HG03108 (cell line): ENCODE measurements at regions not wholly inside any gene's neighbourhood (a gene's known extent, or its start where the extent isn't known, plus 50 kb on each side); places are given as distances from the start of the nearest gene placed in this dataset.

Experiments
- ATAC-seq: cut with Tn5 transposase; IDR thresholded peaks from one replicate; pipeline ENCODE4 v1.9.1; 2021; ENCODE audit warnings: moderate library complexity; ENCODE audit not compliant: unreplicated experiment

DNA sequence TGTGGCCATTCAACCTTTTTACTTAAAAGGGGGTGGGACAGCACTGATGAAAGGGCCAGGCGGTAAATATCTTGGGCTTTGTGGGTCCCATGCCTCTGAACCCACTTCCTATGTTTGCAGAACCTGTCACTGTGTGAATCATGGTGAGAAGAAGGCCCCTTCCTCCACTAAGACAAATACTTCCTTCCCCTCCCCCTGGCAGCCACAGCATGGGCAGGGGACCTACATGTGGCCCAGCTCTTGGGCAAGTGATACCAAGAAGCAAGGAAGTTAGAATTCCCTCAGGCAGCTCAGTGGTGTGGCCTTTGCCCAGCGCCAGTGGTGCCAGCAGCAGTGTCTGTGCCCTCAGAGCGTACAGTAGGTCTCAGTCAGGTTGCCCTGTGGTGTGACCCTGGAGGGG is 168.6 kb downstream of the TRIM33 start:
- no peak for ATAC-seq

DNA sequence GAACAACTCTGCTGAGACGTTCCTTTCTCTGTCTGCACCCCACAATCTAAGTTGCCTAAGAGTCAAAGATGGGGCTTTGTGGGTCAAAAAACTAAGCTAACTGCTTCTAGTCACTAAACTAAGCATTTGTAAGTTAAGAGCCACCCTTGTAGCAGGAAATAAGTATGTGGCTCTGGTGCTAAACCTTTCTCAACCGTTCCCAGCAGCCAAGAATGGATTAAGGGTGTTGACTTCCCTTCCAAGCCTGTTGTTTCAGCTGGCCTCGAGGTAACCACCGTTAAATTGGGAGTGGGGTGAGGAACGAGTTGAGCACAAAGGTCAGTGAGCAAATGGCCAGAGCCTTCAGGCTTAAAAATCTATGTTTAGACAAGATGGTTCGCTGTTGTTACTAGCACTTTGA is 169.1 kb downstream of the TRIM33 start:
- no peak for ATAC-seq

GRCh38 chr1:114341299-114341698 is 169.7 kb downstream of the TRIM33 start:
- ATAC-seq: no peak

DNA sequence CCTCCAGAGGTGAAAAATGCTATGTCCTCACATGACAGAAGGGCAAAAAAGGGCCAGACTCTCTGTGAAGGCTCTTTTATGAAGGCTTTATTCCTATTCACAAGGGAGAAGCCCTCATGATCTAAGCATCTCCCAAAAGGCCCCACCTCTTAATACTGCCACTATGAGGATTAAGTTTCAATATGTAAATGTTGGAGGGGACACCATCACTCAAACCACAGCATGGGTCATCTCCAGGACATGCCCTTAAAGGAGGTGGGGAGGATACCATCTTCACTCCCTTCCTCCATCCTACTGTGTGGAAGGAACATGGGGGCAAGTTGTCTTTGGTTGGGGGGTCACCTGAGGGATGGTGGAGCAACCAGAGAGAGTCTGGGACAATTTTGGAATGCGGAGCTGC is 170.1 kb downstream of the TRIM33 start:
- ATAC-seq: no peak

DNA sequence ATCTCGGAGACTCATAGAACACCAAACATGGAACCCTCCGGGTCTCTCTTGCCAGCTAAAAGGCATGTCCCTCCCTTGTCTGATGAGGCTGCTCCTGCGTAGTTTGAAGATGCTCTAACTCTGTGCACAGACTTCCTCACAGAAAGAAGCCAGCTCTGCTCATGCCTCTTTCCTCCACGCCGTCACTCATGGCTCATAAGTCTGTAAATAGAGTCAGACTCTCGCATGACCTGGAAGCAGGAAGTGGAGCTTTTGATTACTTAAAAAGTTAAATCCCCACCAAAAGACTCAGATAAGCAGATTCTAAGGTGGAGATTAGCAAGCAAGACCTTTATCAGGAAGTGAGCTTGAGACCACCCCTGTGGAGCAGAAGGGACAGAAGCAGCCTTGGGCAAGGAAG is 171.6 kb downstream of the TRIM33 start:
- no peak for ATAC-seq

- no peak for ATAC-seq
These were observed 172.7 kb downstream of the TRIM33 start for GRCh38 chr1:114338191-114338890.

DNA sequence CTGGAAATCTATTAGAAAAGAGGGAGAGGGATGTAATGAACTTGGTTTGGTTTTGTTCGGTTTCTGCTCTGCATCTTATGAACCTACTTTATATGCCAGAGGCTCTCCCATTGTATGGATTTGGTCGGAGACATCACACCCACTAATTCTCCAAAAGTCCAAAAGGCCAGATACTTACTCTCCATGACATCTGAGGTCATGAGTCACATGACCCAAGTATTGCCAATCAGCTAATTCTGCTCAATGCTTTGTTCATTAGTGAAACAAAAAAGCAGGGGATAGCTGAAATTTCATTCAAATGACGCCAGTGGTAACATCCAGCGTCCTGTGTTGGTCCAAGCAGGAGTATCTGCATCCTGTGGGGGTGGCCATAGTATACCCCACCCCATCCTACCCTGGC is 173.6 kb downstream of the TRIM33 start:
- ATAC-seq: no peak

- no peak for ATAC-seq
These were observed 174.6 kb downstream of the TRIM33 start for GRCh38 chr1:114336360-114336759.

- no peak for ATAC-seq
These were observed 175.7 kb downstream of the TRIM33 start for GRCh38 chr1:114335273-114335672.

GRCh38 chr1:114334297-114334696 is 176.7 kb downstream of the TRIM33 start:
- no peak for ATAC-seq

GRCh38 chr1:114333690-114334089 is 177.3 kb downstream of the TRIM33 start:
- no peak for ATAC-seq

GRCh38 chr1:114331936-114332335 is 178.3 kb upstream of the SYT6 start:
- ATAC-seq: no peak

DNA sequence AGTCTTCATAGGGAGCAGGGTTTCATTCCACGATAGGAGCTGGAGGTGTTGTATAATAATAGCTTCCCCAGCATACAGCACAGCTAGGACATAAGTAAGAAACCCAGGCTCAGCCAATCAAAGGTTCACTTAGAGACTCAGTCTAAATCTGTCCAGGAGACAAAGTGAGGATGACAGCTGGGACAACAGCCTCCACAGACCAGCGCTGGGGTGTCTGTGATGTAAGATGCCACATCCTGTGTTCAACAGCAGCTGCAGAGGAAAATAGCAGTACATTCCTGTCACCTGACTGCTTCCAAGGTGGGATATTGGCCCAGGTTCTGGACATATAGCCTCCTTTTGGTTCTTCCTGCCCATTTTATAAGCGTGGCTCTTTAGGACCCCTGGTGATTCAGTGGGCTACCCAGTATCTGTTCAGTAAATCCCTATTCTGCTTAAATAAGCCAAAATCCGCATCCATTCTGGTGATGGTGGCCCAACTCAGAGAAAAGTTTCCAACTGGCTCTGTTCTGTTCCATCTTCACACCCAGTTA is 176.8 kb upstream of the SYT6 start:
- ATAC-seq: no peak

- no peak for ATAC-seq
These were observed 174.8 kb upstream of the SYT6 start for GRCh38 chr1:114328361-114328904.

DNA sequence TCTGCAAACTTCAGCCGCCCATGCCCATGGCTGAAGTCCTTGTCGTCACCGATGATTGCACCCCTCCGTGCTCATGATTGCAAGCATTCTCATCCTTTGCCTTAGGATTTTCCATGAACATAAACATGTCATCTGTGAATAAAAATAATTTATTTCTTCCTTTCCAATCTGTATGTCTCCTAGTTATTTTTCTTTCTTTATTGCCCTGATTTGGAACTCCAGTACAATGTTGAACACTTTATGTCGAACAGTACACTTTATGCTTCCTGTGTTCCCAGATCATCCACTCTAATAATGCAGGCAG is 170.9 kb upstream of the SYT6 start:
- no peak for ATAC-seq

GRCh38 chr1:114323959-114324661 is 170.4 kb upstream of the SYT6 start:
- no peak for ATAC-seq

DNA sequence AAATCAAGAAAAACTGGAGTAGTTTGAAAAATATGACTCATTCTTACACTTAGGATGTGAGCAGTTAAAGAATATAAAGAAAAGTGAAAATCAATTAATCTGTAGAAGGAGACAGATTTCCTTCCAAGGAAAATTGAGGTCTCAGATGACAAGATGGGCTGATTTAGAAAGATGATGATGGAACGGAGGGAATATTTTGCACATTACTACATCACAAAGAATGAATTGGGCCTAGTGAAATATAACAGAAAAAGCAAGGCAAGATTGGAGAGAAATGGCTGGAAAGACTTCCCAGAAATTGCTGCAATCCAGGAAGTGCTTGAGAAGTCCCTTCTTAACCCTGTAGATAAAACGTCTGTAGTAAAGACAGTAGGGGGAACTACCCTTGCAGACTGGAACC is 169.1 kb upstream of the SYT6 start:
- no peak for ATAC-seq

GRCh38 chr1:114322207-114322606 is 168.5 kb upstream of the SYT6 start:
- ATAC-seq: no peak

- ATAC-seq: no peak
These were observed 166.9 kb upstream of the SYT6 start for GRCh38 chr1:114320586-114320985.

GRCh38 chr1:114319418-114319817 is 165.7 kb upstream of the SYT6 start:
- no peak for ATAC-seq

- no peak for ATAC-seq
These were observed 165.3 kb upstream of the SYT6 start for GRCh38 chr1:114318961-114319360.

GRCh38 chr1:114316204-114316603 is 162.5 kb upstream of the SYT6 start:
- ATAC-seq: no peak
